ENCODE measurements at regions not wholly inside any gene's neighbourhood (a gene's known extent, or its start where the extent isn't known, plus 50 kb on each side); places are given as distances from the start of the nearest gene placed in this dataset.

DNA sequence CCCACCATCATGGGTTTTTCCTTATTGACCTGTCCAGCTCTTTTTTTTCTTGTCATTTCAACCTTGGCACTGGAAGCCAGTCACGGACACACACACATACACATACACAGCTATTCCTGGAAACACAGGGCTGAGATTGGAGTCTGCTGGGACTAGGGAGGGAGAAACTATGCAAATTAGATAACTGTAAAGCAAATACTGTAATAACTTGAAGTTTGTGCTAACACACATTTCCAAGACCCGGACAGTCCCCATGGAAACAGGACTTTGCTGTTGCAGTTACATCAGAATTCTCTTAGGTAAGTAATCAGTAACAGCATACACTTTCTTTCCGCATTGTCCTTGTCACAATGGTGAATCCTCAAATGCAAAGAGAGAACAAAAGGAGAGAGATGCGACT lies 304.4 kb downstream of the KBTBD8 start:
- TF ChIP-seq, protein P1, sequence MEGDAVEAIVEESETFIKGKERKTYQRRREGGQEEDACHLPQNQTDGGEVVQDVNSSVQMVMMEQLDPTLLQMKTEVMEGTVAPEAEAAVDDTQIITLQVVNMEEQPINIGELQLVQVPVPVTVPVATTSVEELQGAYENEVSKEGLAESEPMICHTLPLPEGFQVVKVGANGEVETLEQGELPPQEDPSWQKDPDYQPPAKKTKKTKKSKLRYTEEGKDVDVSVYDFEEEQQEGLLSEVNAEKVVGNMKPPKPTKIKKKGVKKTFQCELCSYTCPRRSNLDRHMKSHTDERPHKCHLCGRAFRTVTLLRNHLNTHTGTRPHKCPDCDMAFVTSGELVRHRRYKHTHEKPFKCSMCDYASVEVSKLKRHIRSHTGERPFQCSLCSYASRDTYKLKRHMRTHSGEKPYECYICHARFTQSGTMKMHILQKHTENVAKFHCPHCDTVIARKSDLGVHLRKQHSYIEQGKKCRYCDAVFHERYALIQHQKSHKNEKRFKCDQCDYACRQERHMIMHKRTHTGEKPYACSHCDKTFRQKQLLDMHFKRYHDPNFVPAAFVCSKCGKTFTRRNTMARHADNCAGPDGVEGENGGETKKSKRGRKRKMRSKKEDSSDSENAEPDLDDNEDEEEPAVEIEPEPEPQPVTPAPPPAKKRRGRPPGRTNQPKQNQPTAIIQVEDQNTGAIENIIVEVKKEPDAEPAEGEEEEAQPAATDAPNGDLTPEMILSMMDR (IDR thresholded peaks at IDR 0.05; ENCODE audit: low read depth, low read length) = no peak
- DNase-seq (ENCODE audit: extremely low read depth, low read depth) = no peak

DNA sequence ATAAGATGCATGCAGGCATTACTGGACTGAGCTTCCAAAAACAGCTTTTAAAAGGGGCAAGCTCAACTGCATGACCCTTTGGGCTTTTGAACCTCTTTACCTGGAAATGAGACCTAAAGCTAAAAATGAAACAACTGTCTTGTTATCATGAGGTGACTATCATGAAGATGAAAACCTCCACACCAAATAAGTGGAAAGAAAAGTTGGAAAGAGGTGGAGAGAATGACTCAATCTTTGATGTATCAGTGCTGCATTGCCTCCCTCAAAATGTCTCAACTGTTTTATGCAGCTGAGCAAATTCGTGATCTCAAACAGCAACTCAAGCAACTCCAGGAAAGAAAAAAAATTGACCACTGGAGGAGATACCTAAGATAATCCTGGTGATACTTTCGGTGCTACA lies 307.1 kb downstream of the KBTBD8 start:
- no peak for DNase-seq (ENCODE audit: extremely low read depth, low read depth)
- TF ChIP-seq, protein P1 (IDR thresholded peaks at IDR 0.05; ENCODE audit: low read depth, low read length) = no peak

DNA sequence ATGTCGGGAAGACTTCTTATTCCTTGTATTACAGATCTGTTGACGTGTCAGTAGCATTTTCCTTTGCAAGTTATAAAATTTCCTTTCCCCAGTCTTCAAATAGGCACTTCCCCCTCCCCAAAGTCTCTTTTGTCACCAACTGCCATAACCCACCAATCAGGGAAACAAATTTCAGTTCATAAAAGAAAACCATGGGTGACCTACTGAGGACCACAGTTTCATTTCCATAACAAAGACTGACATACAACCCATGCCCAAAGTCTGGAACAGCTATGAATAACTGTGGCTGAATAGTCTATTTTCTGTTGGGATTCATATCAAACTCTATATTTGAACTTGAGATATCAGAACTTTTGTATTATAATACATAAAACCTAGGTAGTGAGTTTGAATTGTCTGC lies 307.8 kb downstream of the KBTBD8 start:
- no peak for DNase-seq (ENCODE audit: extremely low read depth, low read depth)

DNA sequence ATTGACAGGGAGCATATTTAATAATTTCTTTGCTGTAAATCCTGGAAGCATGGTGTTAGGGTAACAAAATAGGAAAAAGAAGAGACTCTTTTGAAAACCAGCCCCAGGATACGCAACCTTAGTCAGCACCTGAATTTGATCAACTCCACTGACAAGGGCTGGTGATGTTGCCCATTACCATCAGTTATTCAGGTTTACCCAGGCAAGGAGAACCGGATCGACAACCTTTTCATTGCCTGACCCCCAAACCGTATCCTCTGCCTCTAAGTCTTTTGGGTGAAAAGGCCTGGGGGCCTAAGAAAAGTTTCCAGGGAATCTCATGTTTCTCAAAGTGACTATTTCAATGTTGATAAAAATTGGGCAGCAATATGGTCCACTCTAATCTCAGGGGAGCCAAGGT lies 313.3 kb downstream of the KBTBD8 start:
- TF ChIP-seq, protein P1 (IDR thresholded peaks at IDR 0.05; ENCODE audit: low read depth, low read length) = no peak
- DNase-seq (ENCODE audit: extremely low read depth, low read depth) = no peak

More for the DNA sequence above, 307.8 kb downstream of the KBTBD8 start:
- TF ChIP-seq, protein P1 (IDR thresholded peaks at IDR 0.05; ENCODE audit: low read depth, low read length) = no peak

DNA sequence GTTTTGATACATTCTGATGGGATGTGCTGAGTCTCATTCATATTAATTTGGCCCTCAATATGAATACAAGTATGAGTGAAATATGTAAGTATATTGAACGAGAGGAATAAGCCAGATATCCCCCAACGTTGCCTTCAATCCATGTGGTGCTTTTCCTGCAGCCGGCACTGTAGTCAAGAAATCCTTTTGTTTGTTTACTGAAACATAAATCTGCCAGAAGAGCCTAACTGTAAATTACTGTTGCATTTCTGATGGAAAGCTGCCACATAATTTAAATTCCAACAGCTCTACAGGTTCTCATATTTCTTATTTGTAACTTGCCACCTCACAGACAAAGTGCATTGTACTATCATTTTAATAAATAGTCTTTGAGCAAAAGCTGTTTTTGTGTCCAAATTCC lies 314.0 kb downstream of the KBTBD8 start:
- DNase-seq (ENCODE audit: extremely low read depth, low read depth) = no peak
- TF ChIP-seq, protein P1 (IDR thresholded peaks at IDR 0.05; ENCODE audit: low read depth, low read length) = no peak

DNA sequence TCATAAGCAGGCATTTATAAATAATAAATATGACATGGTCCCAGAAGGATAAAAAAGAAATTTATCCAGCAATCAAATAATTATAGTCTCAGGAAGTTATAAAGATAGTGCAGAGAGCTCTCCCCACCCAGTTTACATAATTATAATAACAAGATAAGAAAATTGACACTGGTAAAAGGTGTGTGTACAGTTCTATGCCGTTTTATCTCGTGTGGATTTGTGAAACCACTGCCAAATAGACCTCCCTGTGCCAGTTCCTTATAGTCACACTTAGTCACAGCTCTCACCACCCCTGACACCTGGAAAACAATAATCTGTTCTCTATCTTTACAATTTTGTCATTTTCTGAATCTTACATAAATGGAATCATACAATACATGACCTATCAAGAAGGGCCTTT lies 320.1 kb downstream of the KBTBD8 start:
- TF ChIP-seq, protein P1 (IDR thresholded peaks at IDR 0.05; ENCODE audit: low read depth, low read length) = no peak
- DNase-seq (ENCODE audit: extremely low read depth, low read depth) = no peak

DNA sequence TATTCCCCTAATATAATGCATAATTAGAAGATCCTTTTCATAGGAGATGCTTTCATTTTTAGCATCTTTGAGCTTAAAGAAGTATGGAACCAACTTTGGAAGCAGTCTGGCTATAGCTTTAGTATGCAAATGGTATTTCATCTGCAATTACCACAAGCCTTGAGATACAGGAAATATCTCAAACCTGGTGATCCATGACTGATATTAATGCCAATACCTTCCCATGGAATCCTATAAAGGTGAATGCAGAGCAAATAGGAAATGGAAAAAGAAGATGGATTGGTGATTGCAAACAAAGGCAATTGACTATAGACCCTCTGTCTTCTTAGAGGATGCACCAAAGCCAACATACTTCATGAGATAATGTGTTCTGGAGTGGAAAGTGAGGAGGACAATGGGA lies 326.4 kb downstream of the KBTBD8 start:
- TF ChIP-seq, protein P1 (IDR thresholded peaks at IDR 0.05; ENCODE audit: low read depth, low read length) = no peak
- DNase-seq (ENCODE audit: extremely low read depth, low read depth) = no peak
